HepG2 (cell line): ENCODE measurements at regions not wholly inside any gene's neighbourhood (a gene's known extent, or its start where the extent isn't known, plus 50 kb on each side); places are given as distances from the start of the nearest gene placed in this dataset.

Source experiments
- ATAC-seq: fragments of 200-7000 bp; cut with Tn5 transposase; 3 replicates; pipeline ENCODE4 v1.9.1; 2020; ENCODE audit warnings: mild to moderate bottlenecking, moderate library complexity
- BruUV-seq: library from RNA; stranded (reverse); fragments of 400-500 nt; replicated peaks from 2 replicates; lab custom pipeline; 2021; lab: Mats Ljungman, UMichigan
- CTCF ChIA-PET: fragments of 300-600 bp; formaldehyde crosslinking; extraction: SDS; loops from one replicate; lab custom pipeline; 2021; ENCODE audit warnings: low total read pairs, inconsistent platforms, low intra/inter-chr PET ratio; lab: Yijun Ruan, JAX
- POLR2A ChIA-PET: fragments of 350-600 bp; sonication (Branson Sonifier 250); formaldehyde crosslinking; loops from one replicate; lab custom pipeline; 2020; ENCODE audit warnings: antibody characterized with exemption, inconsistent platforms; lab: Yijun Ruan, JAX
- DNase-seq: peaks from one replicate; pipeline ENCODE4 v3.0.0-alpha.2; 2015; ENCODE audit warnings: low spot score
- FAIRE-seq: peaks from 3 replicates; lab custom pipeline; 2011; peaks lifted over from hg19 to GRCh38; lab: Jason Lieb, UNC
- H2AFZ ChIP-seq: one replicate; pipeline ENCODE4 v1.6.1; 2011; ENCODE audit warnings: low read length, inconsistent platforms
- H3K27ac ChIP-seq: fragments of 300-600 bp; 3 replicates; pipeline ENCODE4 v1.8.0; 2011; ENCODE audit warnings: mixed run types, mild to moderate bottlenecking, mixed read lengths, low read length, inconsistent platforms; ENCODE audit not compliant: insufficient read depth; ENCODE audit errors: extremely low read length
- H3K27me3 ChIP-seq, 2 experiments: fragments of 200-600 bp in 1 of 2; 2 replicates in 1 of 2; 3 replicates in 1 of 2; pipeline versions ENCODE4 v1.6.0 to v1.8.0; 2011; ENCODE audit warnings: low read length in 2 of 2, mild to moderate bottlenecking in 2 of 2, moderate library complexity in 2 of 2, inconsistent platforms in 1 of 2; ENCODE audit not compliant: insufficient read depth in 2 of 2, control insufficient read depth in 1 of 2
- H3K36me3 ChIP-seq, 2 experiments: fragments of 200-600 bp in 1 of 2; replicated peaks in 1 of 2; 2 replicates in 1 of 2; 3 replicates in 1 of 2; pipeline versions ENCODE4 v1.5.1 to v1.8.0; 2011; ENCODE audit warnings: low read length in 2 of 2, inconsistent platforms in 1 of 2; ENCODE audit not compliant: insufficient read depth in 2 of 2, control insufficient read depth in 1 of 2
- H3K4me1 ChIP-seq: 2 replicates; pipeline ENCODE4 v1.5.1; 2012; ENCODE audit warnings: low read length, inconsistent platforms; ENCODE audit not compliant: insufficient read depth
- H3K4me2 ChIP-seq: 2 replicates; pipeline ENCODE4 v1.6.0; 2011; ENCODE audit warnings: low read depth, low read length, inconsistent platforms
- H3K4me3 ChIP-seq, 3 experiments: fragments of 200-600 bp in 1 of 3; sonication (generic), shearing (Covaris generic) in 1 of 3; replicated peaks in 1 of 3; 2 replicates each; pipeline ENCODE4 v1.5.1; 2011 to 2016; ENCODE audit warnings: low read length in 3 of 3, inconsistent platforms in 2 of 3, low read depth in 2 of 3, mild to moderate bottlenecking in 2 of 3, control low read depth in 1 of 3, mixed read lengths in 1 of 3; ENCODE audit not compliant: insufficient read depth in 1 of 3
- H3K79me2 ChIP-seq: one replicate; pipeline ENCODE4 v1.6.1; 2011; ENCODE audit warnings: low read length, inconsistent platforms; ENCODE audit not compliant: insufficient read depth
- H3K9ac ChIP-seq: 2 replicates; pipeline ENCODE4 v1.6.0; 2011; ENCODE audit warnings: mild to moderate bottlenecking, low read depth, low read length, inconsistent platforms; ENCODE audit not compliant: insufficient read depth
- H3K9me3 ChIP-seq: 2 replicates; pipeline ENCODE4 v1.5.1; 2012; ENCODE audit warnings: mild to moderate bottlenecking, low read length
- H4K20me1 ChIP-seq: 2 replicates; pipeline ENCODE4 v1.6.0; 2011; ENCODE audit warnings: inconsistent platforms, mild to moderate bottlenecking, low read length, moderate library complexity; ENCODE audit not compliant: insufficient read depth
- FOXP1 ChIP-seq, 2 experiments: fragments of 450-650 bp in 1 of 2; IDR thresholded peaks; 2 replicates each; pipeline ENCODE4 v1.6.1; 2017 to 2018; ENCODE audit warnings: antibody characterized with exemption in 1 of 2
- GPN1 ChIP-seq: sonication (generic); formaldehyde crosslinking; IDR thresholded peaks from 2 replicates; pipeline ENCODE4 v1.5.1; 2020; ENCODE audit warnings: missing genetic modification reagents, borderline replicate concordance
- SKI ChIP-seq: fragments of 450-650 bp; IDR thresholded peaks from one replicate; pipeline ENCODE4 v1.6.1; 2018; ENCODE audit warnings: mild to moderate bottlenecking; ENCODE audit not compliant: partially characterized antibody
- SUZ12 ChIP-seq: fragments of 150-350 bp; IDR thresholded peaks from 2 replicates; pipeline ENCODE4 v1.6.1; 2014; ENCODE audit warnings: low read depth, low read length
- ZBTB8A ChIP-seq: sonication (generic); formaldehyde crosslinking; IDR thresholded peaks from 2 replicates; pipeline ENCODE4 v1.4.0; 2020; ENCODE audit warnings: mild to moderate bottlenecking, low read depth, missing genetic modification reagents, borderline replicate concordance
- ZNF615 ChIP-seq: sonication (generic); formaldehyde crosslinking; IDR thresholded peaks from 2 replicates; pipeline ENCODE4 v1.5.0; 2020; ENCODE audit warnings: mild to moderate bottlenecking, missing genetic modification reagents, borderline replicate concordance
- WGBS: methylation state at CpG from one replicate; pipeline ENCODE4 v1.1.6; 2017; ENCODE audit warnings: low lambda C conversion rate; 5-methylcytosine and 5-hydroxymethylcytosine counted together
- in situ Hi-C: cut with HindIII; loops from 2 replicates; pipeline ENCODE4 v1.10.0; 2017; ENCODE audit warnings: low pct_unique_long_range_greater_than_20kb; ENCODE audit not compliant: extremely low pct_ligation_motif_present
- intact Hi-C: fragments of 100-400 bp; cut with micrococcal nuclease; formaldehyde crosslinking; loops from one replicate; pipeline ENCODE4 v1.10.0; 2022; ENCODE audit not compliant: unreplicated experiment
- TF ChIP-seq, protein P1 (sequence below): sonication (generic); formaldehyde crosslinking; IDR thresholded peaks from 2 replicates; pipeline ENCODE4 v1.5.0; 2020; ENCODE audit warnings: missing genetic modification reagents
- TF ChIP-seq, protein P2 (sequence below): sonication (generic); formaldehyde crosslinking; IDR thresholded peaks from 2 replicates; pipeline ENCODE4 v1.4.0; 2020; ENCODE audit warnings: mild to moderate bottlenecking, missing genetic modification reagents, borderline replicate concordance

DNA sequence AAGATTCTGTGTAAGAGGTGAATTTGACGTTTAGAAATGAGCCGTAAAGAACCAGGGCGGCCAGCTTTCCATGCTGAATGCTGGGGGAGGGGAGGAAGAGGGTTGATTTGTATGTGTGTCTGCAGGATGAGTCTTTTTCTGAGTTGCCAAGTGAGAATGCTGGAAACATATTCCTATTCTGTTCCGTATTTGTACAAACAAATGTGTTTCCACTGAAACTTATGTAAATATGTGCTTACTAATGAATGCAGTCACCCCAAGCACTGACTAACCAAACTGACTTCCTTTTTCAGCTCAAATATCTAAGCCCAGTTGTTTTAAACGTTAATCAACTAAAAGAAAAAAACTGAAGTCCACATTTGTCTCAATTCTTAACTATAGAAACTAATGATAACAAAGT is 74.9 kb upstream of the APCDD1 start:
- in situ Hi-C loops (no loop called here), intact Hi-C loops (no loop called here)
- Histone ChIP-seq H3K4me2 (no peak overlapping the region), H3K9me3 (no peaks in the 10 kb centered on the region), H3K36me3 (no peaks in the 10 kb centered on the region), H2AFZ (no peak overlapping the region), H3K4me3 (no peak overlapping the region), H4K20me1 (no peaks in the 10 kb centered on the region), H3K4me1 (no peaks in the 10 kb centered on the region), H3K27me3 (peaks cover 2 to 17% of the 10 kb centered on the region in 2 experiments; a peak in 4 of 5 replicates), H3K27ac (no peak overlapping the region), H3K79me2 (no peaks in the 10 kb centered on the region), H3K9ac (no peak overlapping the region)
- WGBS: 21% methylated on average over 5 of the region's 5 CpGs
- no peak for TF ChIP-seq SUZ12
- no peak for TF ChIP-seq GPN1 (CRISPR knock-in tag)
- no peak for TF ChIP-seq ZBTB8A
- TF ChIP-seq, protein P1, sequence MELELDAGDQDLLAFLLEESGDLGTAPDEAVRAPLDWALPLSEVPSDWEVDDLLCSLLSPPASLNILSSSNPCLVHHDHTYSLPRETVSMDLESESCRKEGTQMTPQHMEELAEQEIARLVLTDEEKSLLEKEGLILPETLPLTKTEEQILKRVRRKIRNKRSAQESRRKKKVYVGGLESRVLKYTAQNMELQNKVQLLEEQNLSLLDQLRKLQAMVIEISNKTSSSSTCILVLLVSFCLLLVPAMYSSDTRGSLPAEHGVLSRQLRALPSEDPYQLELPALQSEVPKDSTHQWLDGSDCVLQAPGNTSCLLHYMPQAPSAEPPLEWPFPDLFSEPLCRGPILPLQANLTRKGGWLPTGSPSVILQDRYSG: no peak
- TF ChIP-seq SKI: no peak
- TF ChIP-seq FOXP1 (IDR thresholded peaks at IDR 0.05): no peak
- TF ChIP-seq FOXP1 (CRISPR knock-in tag; IDR thresholded peaks at IDR 0.05): no peak
- TF ChIP-seq ZNF615 (CRISPR knock-in tag): no peak
- TF ChIP-seq, protein P2, sequence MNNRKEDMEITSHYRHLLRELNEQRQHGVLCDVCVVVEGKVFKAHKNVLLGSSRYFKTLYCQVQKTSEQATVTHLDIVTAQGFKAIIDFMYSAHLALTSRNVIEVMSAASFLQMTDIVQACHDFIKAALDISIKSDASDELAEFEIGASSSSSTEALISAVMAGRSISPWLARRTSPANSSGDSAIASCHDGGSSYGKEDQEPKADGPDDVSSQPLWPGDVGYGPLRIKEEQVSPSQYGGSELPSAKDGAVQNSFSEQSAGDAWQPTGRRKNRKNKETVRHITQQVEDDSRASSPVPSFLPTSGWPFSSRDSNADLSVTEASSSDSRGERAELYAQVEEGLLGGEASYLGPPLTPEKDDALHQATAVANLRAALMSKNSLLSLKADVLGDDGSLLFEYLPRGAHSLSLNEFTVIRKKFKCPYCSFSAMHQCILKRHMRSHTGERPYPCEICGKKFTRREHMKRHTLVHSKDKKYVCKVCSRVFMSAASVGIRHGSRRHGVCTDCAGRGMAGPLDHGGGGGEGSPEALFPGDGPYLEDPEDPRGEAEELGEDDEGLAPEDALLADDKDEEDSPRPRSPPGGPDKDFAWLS (CRISPR knock-in tag): no peak
- no peak for FAIRE-seq
- POLR2A ChIA-PET: no interaction called here
- CTCF ChIA-PET: no interaction called here
- DNase-seq: no peak
- no peak for ATAC-seq
- no TSS peak for BruUV-seq
